ENCODE measurements at regions not wholly inside any gene's neighbourhood (a gene's known extent, or its start where the extent isn't known, plus 50 kb on each side); places are given as distances from the start of the nearest gene placed in this dataset.

DNA sequence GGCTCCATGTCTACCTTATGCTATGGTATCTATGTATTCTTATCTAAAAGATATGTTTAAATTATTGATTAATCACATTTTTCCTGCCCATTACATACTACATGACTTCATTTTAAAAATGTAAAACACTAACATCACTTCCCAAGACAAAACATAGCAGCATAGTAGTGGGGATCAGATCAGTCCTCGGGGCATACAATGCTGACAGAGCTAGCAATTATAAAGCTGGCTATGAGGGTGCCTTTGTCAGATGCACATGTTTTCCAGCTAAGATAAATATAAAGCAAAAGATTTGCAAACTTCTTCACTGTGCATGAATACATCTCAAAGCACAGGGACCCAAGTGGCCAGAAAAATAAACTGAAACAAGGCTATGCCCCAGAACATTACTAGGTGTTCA lies 549.8 kb upstream of the INTU start:
- TF ChIP-seq GATA3 (IDR thresholded peaks at IDR 0.05; ENCODE audit: low read depth, low read length) (no peak), GATA2 (IDR thresholded peaks at IDR 0.05; ENCODE audit: low read depth, low read length) (no peak)

Data from SH-SY5Y (cell line).